Neural cell (in vitro differentiated cells): ENCODE measurements at regions not wholly inside any gene's neighbourhood (a gene's known extent, or its start where the extent isn't known, plus 50 kb on each side); places are given as distances from the start of the nearest gene placed in this dataset.

Experiments used
- H2AFZ ChIP-seq: fragments of 200-600, 300-800 bp; sonication (generic), shearing (Covaris generic); 2 replicates; pipeline ENCODE4 v1.6.0; 2014; ENCODE audit warnings: low read depth, mild to moderate bottlenecking, antibody characterized with exemption, low read length, moderate library complexity
- H3F3A ChIP-seq: fragments of 200-600 bp; shearing (Covaris generic); 2 replicates; pipeline ENCODE4 v1.6.1; 2016; ENCODE audit warnings: mild to moderate bottlenecking, moderate library complexity, mixed read lengths, antibody characterized with exemption, low read length; ENCODE audit not compliant: insufficient read depth, poor library complexity, severe bottlenecking
- H3K27ac ChIP-seq: fragments of 200-600, 300-800 bp; sonication (generic), shearing (Covaris generic); 2 replicates; pipeline ENCODE4 v1.5.1; 2014; ENCODE audit warnings: mild to moderate bottlenecking, low read length, moderate library complexity
- H3K27me3 ChIP-seq: fragments of 300-800, 200-600 bp; sonication (generic), shearing (Covaris generic); 2 replicates; pipeline ENCODE4 v1.6.0; 2014; ENCODE audit warnings: mild to moderate bottlenecking, low read depth, low read length, moderate library complexity; ENCODE audit not compliant: insufficient read depth
- H3K36me3 ChIP-seq: fragments of 300-800, 200-600 bp; sonication (generic), shearing (Covaris generic); 2 replicates; pipeline ENCODE4 v1.5.1; 2014; ENCODE audit warnings: mild to moderate bottlenecking, antibody characterized with exemption, low read length, moderate library complexity; ENCODE audit not compliant: insufficient read depth
- H3K4me2 ChIP-seq: fragments of 300-800, 200-600 bp; sonication (generic), shearing (Covaris generic); 2 replicates; pipeline ENCODE4 v1.6.0; 2014; ENCODE audit warnings: mild to moderate bottlenecking, low read length
- H3K4me3 ChIP-seq: fragments of 300-800, 200-600 bp; sonication (generic), shearing (Covaris generic); 2 replicates; pipeline ENCODE4 v1.5.1; 2014; ENCODE audit warnings: mild to moderate bottlenecking, low read length, moderate library complexity
- H3K79me2 ChIP-seq: fragments of 200-600 bp; shearing (Covaris generic); replicated peaks from 2 replicates; pipeline ENCODE4 v1.6.0; 2014; ENCODE audit warnings: mild to moderate bottlenecking, low read length, moderate library complexity; ENCODE audit not compliant: insufficient read depth
- H3K9ac ChIP-seq: fragments of 300-800, 200-600 bp; sonication (generic), shearing (Covaris generic); 2 replicates; pipeline ENCODE4 v1.6.1; 2016; ENCODE audit warnings: mild to moderate bottlenecking, low read length, mixed read lengths
- H3K9me2 ChIP-seq: fragments of 200-600 bp; shearing (Covaris generic); 2 replicates; pipeline ENCODE4 v1.6.1; 2016; ENCODE audit warnings: mild to moderate bottlenecking, low read length, mixed read lengths; ENCODE audit not compliant: insufficient read depth
- H3K9me3 ChIP-seq: fragments of 200-600, 300-800 bp; sonication (generic), shearing (Covaris generic); 2 replicates; pipeline ENCODE4 v1.6.1; 2016; ENCODE audit warnings: mild to moderate bottlenecking, mixed run types, low read length, moderate library complexity, mixed read lengths
- H4K20me1 ChIP-seq: fragments of 200-600 bp; shearing (Covaris generic); 2 replicates; pipeline ENCODE4 v1.6.1; 2016; ENCODE audit warnings: mild to moderate bottlenecking, mixed run types; ENCODE audit not compliant: insufficient read depth
- CTCF ChIP-seq: fragments of 450-650 bp; IDR thresholded peaks from 2 replicates; pipeline ENCODE4 v1.5.1; 2014; ENCODE audit warnings: antibody characterized with exemption, mild to moderate bottlenecking, moderate library complexity; ENCODE audit not compliant: poor library complexity, severe bottlenecking
- EP300 ChIP-seq: fragments of 450-650 bp; conservative IDR thresholded peaks from 2 replicates; pipeline ENCODE4 v1.6.1; 2014; ENCODE audit warnings: antibody characterized with exemption, mild to moderate bottlenecking, moderate library complexity; ENCODE audit not compliant: poor library complexity, severe bottlenecking
- EZH2 ChIP-seq: fragments of 200-600, 300-800 bp; shearing (Covaris generic), sonication (generic); IDR thresholded peaks from 2 replicates; pipeline ENCODE4 v1.6.1; 2014; ENCODE audit warnings: antibody characterized with exemption, low read length, borderline replicate concordance, mild to moderate bottlenecking; ENCODE audit not compliant: insufficient read depth, poor library complexity, severe bottlenecking
- MXI1 ChIP-seq: fragments of 450-650 bp; conservative IDR thresholded peaks from 2 replicates; pipeline ENCODE4 v1.6.1; 2014; ENCODE audit warnings: antibody characterized with exemption, mild to moderate bottlenecking; ENCODE audit not compliant: poor library complexity, severe bottlenecking
- POLR2AphosphoS5 ChIP-seq: IDR thresholded peaks from 2 replicates; pipeline ENCODE4 v1.6.1; 2012
- RAD21 ChIP-seq: fragments of 450-650 bp; conservative IDR thresholded peaks from 2 replicates; pipeline ENCODE4 v1.6.1; 2014; ENCODE audit warnings: antibody characterized with exemption, mild to moderate bottlenecking, moderate library complexity
- REST ChIP-seq: IDR thresholded peaks from 2 replicates; pipeline ENCODE4 v1.6.1; 2012; ENCODE audit warnings: borderline replicate concordance
- SMC3 ChIP-seq: fragments of 450-650 bp; conservative IDR thresholded peaks from 2 replicates; pipeline ENCODE4 v1.6.1; 2014; ENCODE audit warnings: antibody characterized with exemption, mild to moderate bottlenecking, moderate library complexity; ENCODE audit not compliant: poor library complexity
- TAF1 ChIP-seq: IDR thresholded peaks from 2 replicates; pipeline ENCODE4 v1.6.1; 2012; ENCODE audit warnings: low read depth

DNA sequence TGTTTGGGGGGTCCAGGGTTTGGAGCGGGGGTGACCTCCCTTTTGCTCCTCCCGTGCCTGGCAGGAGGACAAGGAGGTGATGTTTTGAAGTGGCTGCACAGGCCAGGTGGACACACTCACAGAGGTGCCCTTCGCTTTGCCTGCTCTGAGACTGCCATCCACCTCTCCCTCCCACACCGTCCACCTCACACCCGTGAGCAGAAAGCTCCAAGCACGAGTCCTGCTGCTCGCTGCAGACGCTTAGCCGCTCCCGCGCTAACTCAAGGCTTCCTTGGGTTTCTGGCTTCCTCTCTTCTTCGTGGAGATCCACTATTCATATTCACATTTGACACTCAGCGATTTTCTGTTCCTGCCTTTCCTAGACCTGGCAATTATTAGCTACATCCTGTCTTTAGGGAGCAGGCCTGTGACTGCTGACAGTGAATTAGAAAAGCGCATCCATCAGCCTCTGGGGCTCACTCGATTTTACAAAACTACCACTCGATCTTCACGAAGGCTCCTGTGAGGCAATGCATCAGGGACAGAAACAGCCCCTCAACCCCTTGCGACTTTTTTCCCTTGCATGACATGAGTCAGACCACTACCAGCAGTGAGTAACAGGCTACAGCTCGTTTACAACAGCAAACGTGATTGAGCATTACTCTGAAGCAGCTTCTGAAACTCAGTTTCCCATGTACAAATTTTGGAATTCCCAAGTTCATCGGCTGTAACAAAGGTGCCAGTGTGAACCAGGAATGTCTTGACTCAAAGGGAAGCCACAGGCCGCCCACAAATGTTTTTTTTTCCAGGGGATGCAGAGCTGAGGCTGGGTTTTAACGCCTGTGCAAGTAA lies 238.7 kb upstream of the SOX11 start:
- Histone ChIP-seq H3K36me3 (no peaks in the 10 kb centered on the region), H3K9ac (peak overlapping the region; percentile 14), H2AFZ (no peak overlapping the region), H3K27ac (peak overlapping the region; percentile 40), H3K4me2 (no peak overlapping the region), H3K27me3 (no peaks in the 10 kb centered on the region), H3K9me2 (no peaks in the 10 kb centered on the region), H3F3A (no peaks in the 10 kb centered on the region), H3K9me3 (no peaks in the 10 kb centered on the region), H4K20me1 (no peaks in the 10 kb centered on the region), H3K4me3 (peak overlapping the region; percentile 26), H3K79me2 (no peaks in the 10 kb centered on the region)
- no peak for TF ChIP-seq SMC3
- no peak for TF ChIP-seq CTCF
- TF ChIP-seq POLR2AphosphoS5: no peak
- TF ChIP-seq EZH2: no peak
- no peak for TF ChIP-seq REST
- no peak for TF ChIP-seq TAF1

DNA sequence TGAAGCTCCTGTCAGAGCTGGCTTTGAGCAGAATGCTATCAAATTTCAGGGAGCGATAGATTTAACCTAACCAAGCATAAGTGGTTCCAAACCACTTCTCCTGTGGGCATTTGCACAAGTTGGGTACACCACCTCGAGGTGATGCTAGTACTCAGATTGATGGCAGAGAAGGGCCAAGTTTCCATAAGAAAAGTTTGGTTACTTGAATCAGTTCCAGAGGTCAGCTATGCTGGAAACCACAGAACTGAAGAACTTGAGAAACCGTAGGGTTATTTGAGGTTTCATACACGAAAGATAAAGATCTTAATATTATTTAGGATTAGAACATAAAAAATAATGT lies 238.2 kb upstream of the SOX11 start:
- no peaks in the 10 kb centered on the region for H3K36me3 ChIP-seq
- H3K9ac ChIP-seq: peak overlapping the region; percentile 14
- H3K79me2 ChIP-seq: no peaks in the 10 kb centered on the region
- TF ChIP-seq EZH2 (no peak), RAD21 (no peak), TAF1 (no peak), EP300 (no peak), SMC3 (no peak), MXI1 (no peak), REST (no peak), CTCF (no peak), POLR2AphosphoS5 (no peak)
- no peaks in the 10 kb centered on the region for H3K27me3 ChIP-seq
- H2AFZ ChIP-seq: no peak overlapping the region
- H4K20me1 ChIP-seq: no peaks in the 10 kb centered on the region
- peak overlapping the region; percentile 26 for H3K4me3 ChIP-seq
- H3F3A ChIP-seq: no peaks in the 10 kb centered on the region
- no peak overlapping the region for H3K4me2 ChIP-seq
- no peaks in the 10 kb centered on the region for H3K9me2 ChIP-seq
- peak overlapping the region; percentile 40 for H3K27ac ChIP-seq
- no peaks in the 10 kb centered on the region for H3K9me3 ChIP-seq
